ENCODE measurements at regions not wholly inside any gene's neighbourhood (a gene's known extent, or its start where the extent isn't known, plus 50 kb on each side); places are given as distances from the start of the nearest gene placed in this dataset.

GRCh38 chr13:63201493-63201892, 1785.8 kb upstream of the PCDH20 start:
- in situ Hi-C loops (cut with HindIII; ENCODE audit: low sequenced_read_pairs): no loop called here
- DNase-seq (ENCODE audit: low read depth): no peak
- H3K4me3 ChIP-seq (ENCODE audit: low read depth, low read length): no peak overlapping the region
- TF ChIP-seq CTCF (IDR thresholded peaks at IDR 0.05; ENCODE audit: low read depth, low read length, missing control alignments): no peak

DNA sequence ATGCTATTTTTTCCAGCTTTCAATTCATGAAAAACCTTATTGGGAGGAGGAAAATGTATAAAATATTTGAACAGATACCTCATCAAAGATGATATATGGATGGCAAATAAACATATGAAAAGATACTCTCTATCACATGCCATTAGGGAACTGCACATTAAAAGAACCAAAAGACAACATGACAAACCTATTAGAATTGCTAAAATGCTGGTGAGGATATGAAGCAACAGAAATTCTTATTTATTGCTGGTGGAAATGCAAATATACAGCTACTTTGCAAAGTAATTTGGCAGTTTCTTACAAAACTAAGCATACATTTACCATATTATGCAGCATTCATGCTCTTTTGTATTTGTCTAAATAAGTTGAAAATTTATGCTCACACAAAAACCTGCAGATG, 1783.9 kb upstream of the PCDH20 start:
- H3K4me3 ChIP-seq (ENCODE audit: low read depth, low read length): no peak overlapping the region
- DNase-seq (ENCODE audit: low read depth): no peak
- in situ Hi-C loops (cut with HindIII; ENCODE audit: low sequenced_read_pairs): no loop called here
- TF ChIP-seq CTCF (IDR thresholded peaks at IDR 0.05; ENCODE audit: low read depth, low read length, missing control alignments): no peak

DNA sequence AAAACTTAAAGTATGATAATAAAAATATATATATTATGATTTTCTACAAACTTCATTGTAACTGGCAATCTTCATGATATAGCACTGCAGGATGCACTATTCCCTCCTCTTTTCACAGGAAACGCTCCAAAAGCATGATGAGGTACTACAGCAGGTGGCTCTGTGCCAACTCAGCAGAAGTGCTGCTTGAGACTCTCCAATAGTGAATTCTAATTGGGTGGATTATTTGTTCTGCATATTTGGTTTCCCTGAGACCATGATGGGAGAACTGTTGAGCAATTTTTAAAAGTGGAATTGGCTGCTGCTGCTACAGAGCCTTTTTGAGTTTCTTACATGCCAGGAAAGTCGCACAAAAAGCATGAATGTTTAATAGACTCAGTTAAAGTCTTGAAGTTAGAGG, 1782.4 kb upstream of the PCDH20 start:
- no peak for DNase-seq (ENCODE audit: low read depth)
- no peak overlapping the region for H3K4me3 ChIP-seq (ENCODE audit: low read depth, low read length)
- no peak for TF ChIP-seq CTCF (IDR thresholded peaks at IDR 0.05; ENCODE audit: low read depth, low read length, missing control alignments)
- in situ Hi-C loops (cut with HindIII; ENCODE audit: low sequenced_read_pairs): no loop called here

GRCh38 chr13:63195726-63196125, 1780.1 kb upstream of the PCDH20 start:
- in situ Hi-C loops (cut with HindIII; ENCODE audit: low sequenced_read_pairs): no loop called here
- TF ChIP-seq CTCF (IDR thresholded peaks at IDR 0.05; ENCODE audit: low read depth, low read length, missing control alignments): no peak
- DNase-seq (ENCODE audit: low read depth): no peak
- no peak overlapping the region for H3K4me3 ChIP-seq (ENCODE audit: low read depth, low read length)

DNA sequence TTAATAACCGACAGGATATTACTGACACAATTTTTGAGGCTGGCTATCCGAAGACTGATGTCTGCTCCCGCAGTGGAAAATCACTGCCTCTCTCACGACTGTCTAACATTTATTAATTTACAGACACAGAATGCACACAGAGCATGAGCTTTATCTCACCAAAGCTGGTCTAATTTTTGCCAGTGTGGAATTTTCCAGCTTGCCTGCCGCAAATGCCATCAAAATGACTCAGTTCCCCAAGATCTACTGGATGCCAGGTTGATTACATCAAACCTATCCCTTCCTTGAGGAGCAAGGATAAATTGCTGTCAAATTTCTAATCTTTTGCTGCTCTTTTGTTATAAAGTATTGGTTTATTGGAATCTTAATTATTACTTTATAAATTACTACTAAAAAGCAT, 1775.1 kb upstream of the PCDH20 start:
- DNase-seq (ENCODE audit: low read depth): no peak
- in situ Hi-C loops (cut with HindIII; ENCODE audit: low sequenced_read_pairs): no loop called here
- no peak overlapping the region for H3K4me3 ChIP-seq (ENCODE audit: low read depth, low read length)
- no peak for TF ChIP-seq CTCF (IDR thresholded peaks at IDR 0.05; ENCODE audit: low read depth, low read length, missing control alignments)

- TF ChIP-seq CTCF (IDR thresholded peaks at IDR 0.05; ENCODE audit: low read depth, low read length, missing control alignments): no peak
- in situ Hi-C loops (cut with HindIII; ENCODE audit: low sequenced_read_pairs): no loop called here
- H3K4me3 ChIP-seq (ENCODE audit: low read depth, low read length): no peak overlapping the region
- DNase-seq (ENCODE audit: low read depth): no peak
These were observed 1774.6 kb upstream of the PCDH20 start for GRCh38 chr13:63190219-63190618.

DNA sequence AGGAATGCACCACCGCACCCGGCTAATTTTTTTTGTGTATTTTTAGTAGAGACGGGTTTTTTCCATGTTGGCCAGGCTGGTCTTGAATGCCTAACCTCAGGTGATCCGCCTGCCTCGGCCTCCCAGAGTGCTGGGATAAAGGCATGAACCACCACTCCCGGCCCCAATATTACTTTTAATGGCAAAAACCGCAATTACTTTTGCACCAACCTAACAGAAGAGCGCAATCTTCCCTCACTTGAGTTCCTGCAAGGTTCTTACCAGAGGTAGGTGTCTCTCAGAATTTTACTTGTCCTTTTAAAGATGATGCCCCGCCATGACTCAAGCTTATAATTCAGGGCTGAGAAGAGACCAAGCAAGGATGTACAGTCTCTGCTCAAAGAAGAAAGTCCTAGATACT, 1774.1 kb upstream of the PCDH20 start:
- TF ChIP-seq CTCF (IDR thresholded peaks at IDR 0.05; ENCODE audit: low read depth, low read length, missing control alignments): no peak
- no peak overlapping the region for H3K4me3 ChIP-seq (ENCODE audit: low read depth, low read length)
- DNase-seq (ENCODE audit: low read depth): no peak
- in situ Hi-C loops (cut with HindIII; ENCODE audit: low sequenced_read_pairs): no loop called here
